ENCODE measurements at regions not wholly inside any gene's neighbourhood (a gene's known extent, or its start where the extent isn't known, plus 50 kb on each side); places are given as distances from the start of the nearest gene placed in this dataset.

DNA sequence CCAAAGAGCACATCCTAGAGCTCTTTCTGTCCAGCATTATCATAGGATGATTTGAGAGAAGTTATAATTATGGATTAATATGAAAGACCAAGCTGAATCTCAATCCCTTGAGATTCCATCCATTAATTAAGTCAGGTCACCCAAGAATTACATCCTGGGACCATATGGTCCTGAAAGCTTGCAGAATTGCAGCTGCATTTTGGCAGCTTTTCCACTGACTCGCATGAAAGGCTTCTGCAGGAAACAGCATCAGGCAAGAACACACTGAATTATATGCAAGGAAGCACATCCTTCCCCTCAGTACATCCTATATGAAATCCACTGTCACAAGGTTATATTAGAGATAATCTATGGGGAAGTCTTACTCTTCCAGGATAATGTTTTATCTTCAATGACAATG is 109.1 kb upstream of the CTNND2 start:
- TF ChIP-seq ZNF776 (tag by site-specific recombination; IDR thresholded peaks at IDR 0.05; ENCODE audit: borderline replicate concordance): no peak
- no peak for TF ChIP-seq ZNF274 (IDR thresholded peaks at IDR 0.05; ENCODE audit: low read length)
- no peak for TF ChIP-seq ZNF274 (tag by site-specific recombination; IDR thresholded peaks at IDR 0.05; ENCODE audit: borderline replicate concordance)
- TF ChIP-seq, protein P1, sequence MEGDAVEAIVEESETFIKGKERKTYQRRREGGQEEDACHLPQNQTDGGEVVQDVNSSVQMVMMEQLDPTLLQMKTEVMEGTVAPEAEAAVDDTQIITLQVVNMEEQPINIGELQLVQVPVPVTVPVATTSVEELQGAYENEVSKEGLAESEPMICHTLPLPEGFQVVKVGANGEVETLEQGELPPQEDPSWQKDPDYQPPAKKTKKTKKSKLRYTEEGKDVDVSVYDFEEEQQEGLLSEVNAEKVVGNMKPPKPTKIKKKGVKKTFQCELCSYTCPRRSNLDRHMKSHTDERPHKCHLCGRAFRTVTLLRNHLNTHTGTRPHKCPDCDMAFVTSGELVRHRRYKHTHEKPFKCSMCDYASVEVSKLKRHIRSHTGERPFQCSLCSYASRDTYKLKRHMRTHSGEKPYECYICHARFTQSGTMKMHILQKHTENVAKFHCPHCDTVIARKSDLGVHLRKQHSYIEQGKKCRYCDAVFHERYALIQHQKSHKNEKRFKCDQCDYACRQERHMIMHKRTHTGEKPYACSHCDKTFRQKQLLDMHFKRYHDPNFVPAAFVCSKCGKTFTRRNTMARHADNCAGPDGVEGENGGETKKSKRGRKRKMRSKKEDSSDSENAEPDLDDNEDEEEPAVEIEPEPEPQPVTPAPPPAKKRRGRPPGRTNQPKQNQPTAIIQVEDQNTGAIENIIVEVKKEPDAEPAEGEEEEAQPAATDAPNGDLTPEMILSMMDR (tag by site-specific recombination; IDR thresholded peaks at IDR 0.05): no peak
